Kidney (tissue), 13 donors: ENCODE measurements at regions not wholly inside any gene's neighbourhood (a gene's known extent, or its start where the extent isn't known, plus 50 kb on each side); places are given as distances from the start of the nearest gene placed in this dataset.

Experiments used
- DNase-seq, 5 donors: peaks; one replicate each; pipeline ENCODE4 v3.0.0-alpha.2; 2013 to 2020
- FAIRE-seq: peaks from 2 replicates; lab custom pipeline; 2012; peaks lifted over from hg19 to GRCh38; lab: Jason Lieb, UNC
- H3K27ac ChIP-seq, 2 donors: one replicate each; pipeline ENCODE4 v1.7.0; 2013; ENCODE audit warnings: low read depth in 2 of 2, low read length in 2 of 2, inconsistent platforms in 1 of 2
- H3K27me3 ChIP-seq: one replicate; pipeline ENCODE4 v1.7.1; 2013; ENCODE audit warnings: low read length, inconsistent platforms; ENCODE audit not compliant: control insufficient read depth, insufficient read depth
- H3K36me3 ChIP-seq, 3 donors: one replicate each; pipeline versions ENCODE4 v1.7.0 to v1.7.1; 2013; ENCODE audit warnings: low read length in 3 of 3, control low read depth in 1 of 3, inconsistent platforms in 1 of 3; ENCODE audit not compliant: insufficient read depth in 3 of 3, control insufficient read depth in 2 of 3
- H3K4me1 ChIP-seq, 3 donors: one replicate each; pipeline versions ENCODE4 v1.7.0 to v1.7.1; 2013; ENCODE audit warnings: low read length in 3 of 3, inconsistent platforms in 1 of 3, low read depth in 1 of 3; ENCODE audit not compliant: control insufficient read depth in 2 of 3, insufficient read depth in 2 of 3
- H3K4me3 ChIP-seq, 3 donors: one replicate each; pipeline versions ENCODE4 v1.7.0 to v1.8.1; 2013; ENCODE audit warnings: low read length in 3 of 3, control low read depth in 1 of 3, inconsistent platforms in 1 of 3
- H3K9ac ChIP-seq, 3 donors: one replicate each; pipeline versions ENCODE4 v1.7.0 to v1.7.1; 2013; ENCODE audit warnings: low read length in 3 of 3, control low read depth in 1 of 3, inconsistent platforms in 1 of 3
- H3K9me3 ChIP-seq, 3 donors: one replicate each; pipeline versions ENCODE4 v1.7.0 to v1.7.1; 2013; ENCODE audit warnings: low read length in 3 of 3, control low read depth in 1 of 3, inconsistent platforms in 1 of 3; ENCODE audit not compliant: control insufficient read depth in 2 of 3, insufficient read depth in 1 of 3
- CTCF ChIP-seq: IDR thresholded peaks from 3 replicates; pipeline ENCODE4 v1.5.1; 2012; ENCODE audit warnings: mild to moderate bottlenecking, moderate library complexity, borderline replicate concordance; ENCODE audit not compliant: insufficient read depth; ENCODE audit errors: extremely low read depth
- intact Hi-C: fragments of 100-400 bp; cut with DNase I; formaldehyde crosslinking; loops from one replicate; pipeline ENCODE4 v1.11.1; 2022
- donor health status: control.
- donor health status: control.
- donor health status: control.
- donor health status: control.
- donor health status: control.
- donor health status: DM: yes; HTN: yes; CAD: no.
- donor health status: Normal renal cell carcinoma (clear cell type).

- no peaks in the 10 kb centered on the region for H3K4me1 ChIP-seq
- no peak for TF ChIP-seq CTCF
- DNase-seq (no peak), FAIRE-seq (no peak)
- no peak overlapping the region for H3K9ac ChIP-seq
- intact Hi-C loops: no loop called here
- no peak overlapping the region for H3K27ac ChIP-seq
- no peaks in the 10 kb centered on the region for H3K36me3 ChIP-seq
- no peaks in the 10 kb centered on the region for H3K27me3 ChIP-seq
- no peak overlapping the region for H3K4me3 ChIP-seq
- H3K9me3 ChIP-seq: no peaks in the 10 kb centered on the region
These were observed 462.4 kb upstream of the TRIB2 start for GRCh38 chr2:12254280-12254860.

GRCh38 chr2:12256206-12256605 lies 460.5 kb upstream of the TRIB2 start:
- DNase-seq: no peak
- H3K36me3 ChIP-seq: no peaks in the 10 kb centered on the region
- no peaks in the 10 kb centered on the region for H3K4me1 ChIP-seq
- H3K27me3 ChIP-seq: no peaks in the 10 kb centered on the region
- no peak for TF ChIP-seq CTCF
- no peak for FAIRE-seq
- H3K4me3 ChIP-seq: no peak overlapping the region
- no peaks in the 10 kb centered on the region for H3K9me3 ChIP-seq
- no peak overlapping the region for H3K9ac ChIP-seq
- H3K27ac ChIP-seq: no peak overlapping the region
- intact Hi-C loops: no loop called here

- Histone ChIP-seq H3K9me3 (no peaks in the 10 kb centered on the region), H3K4me1 (no peaks in the 10 kb centered on the region), H3K9ac (no peak overlapping the region), H3K4me3 (no peak overlapping the region), H3K27me3 (no peaks in the 10 kb centered on the region), H3K36me3 (no peaks in the 10 kb centered on the region), H3K27ac (no peak overlapping the region)
- TF ChIP-seq CTCF: no peak
- DNase-seq (no peak), FAIRE-seq (no peak)
- intact Hi-C loops: no loop called here
These were observed 459.3 kb upstream of the TRIB2 start for GRCh38 chr2:12257476-12257875.

- H3K36me3 ChIP-seq: no peaks in the 10 kb centered on the region
- intact Hi-C loops: no loop called here
- no peak overlapping the region for H3K9ac ChIP-seq
- DNase-seq (no peak), FAIRE-seq (no peak)
- no peak overlapping the region for H3K27ac ChIP-seq
- no peaks in the 10 kb centered on the region for H3K27me3 ChIP-seq
- H3K4me1 ChIP-seq: no peaks in the 10 kb centered on the region
- TF ChIP-seq CTCF: no peak
- no peaks in the 10 kb centered on the region for H3K9me3 ChIP-seq
- H3K4me3 ChIP-seq: no peak overlapping the region
These were observed 457.2 kb upstream of the TRIB2 start for GRCh38 chr2:12259493-12259892.
